Lower leg skin (tissue), 4 donors: ENCODE measurements at regions not wholly inside any gene's neighbourhood (a gene's known extent, or its start where the extent isn't known, plus 50 kb on each side); places are given as distances from the start of the nearest gene placed in this dataset.

ENCODE experiments used
- DNase-seq, 2 donors: peaks; one replicate each; pipeline ENCODE4 v3.0.0-alpha.2; 2019; ENCODE audit warnings: low spot score in 2 of 2
- H3K4me3 ChIP-seq: fragments of 200-600 bp; sonication (generic); 2 replicates; pipeline ENCODE4 v1.5.1; 2017; ENCODE audit warnings: mild to moderate bottlenecking, low read depth; ENCODE audit not compliant: poor library complexity, severe bottlenecking
- CTCF ChIP-seq, 3 donors: fragments of 450-650 bp; IDR thresholded peaks; one replicate each; pipeline ENCODE4 v1.5.1; 2016; ENCODE audit warnings: antibody characterized with exemption in 3 of 3, mild to moderate bottlenecking in 3 of 3, moderate library complexity in 2 of 3
- POLR2A ChIP-seq, 2 donors: fragments of 450-650 bp; IDR thresholded peaks; one replicate each; pipeline ENCODE4 v1.6.1; 2016 to 2017; ENCODE audit warnings: antibody characterized with exemption in 2 of 2, mild to moderate bottlenecking in 1 of 2, moderate library complexity in 1 of 2
- WGBS, 2 donors: methylation state at CpG; one replicate each; pipeline ENCODE4 v1.1.5; 2018; 5-methylcytosine and 5-hydroxymethylcytosine counted together
- intact Hi-C: fragments of 100-400 bp; cut with DNase I; formaldehyde crosslinking; loops from one replicate; pipeline ENCODE4 v1.15.0; 2023; ENCODE audit warnings: low total_unique reads

- intact Hi-C loops, result no loop called here
- TF ChIP-seq POLR2A (IDR thresholded peaks at IDR 0.05) (no peak), CTCF (IDR thresholded peaks at IDR 0.05) (no peak)
- H3K4me3 ChIP-seq, result no peak overlapping the region
- 97 to 99% methylated on average over 8 of the region's 8 CpGs for WGBS, 2 donors
- no peak for DNase-seq
Measured at GRCh38 chr7:69335331-69335730, 262.9 kb upstream of the AUTS2 start.

GRCh38 chr7:69336976-69337375, 261.3 kb upstream of the AUTS2 start:
- TF ChIP-seq POLR2A (IDR thresholded peaks at IDR 0.05), result no peak
- no peak for TF ChIP-seq CTCF (IDR thresholded peaks at IDR 0.05)

GRCh38 chr7:69338144-69338543, 260.1 kb upstream of the AUTS2 start:
- WGBS, 2 donors, result 29 to 38% methylated on average over 8 of the region's 8 CpGs
- TF ChIP-seq CTCF (IDR thresholded peaks at IDR 0.05), result no peak
- TF ChIP-seq POLR2A (IDR thresholded peaks at IDR 0.05), result no peak
- no peak for DNase-seq
- H3K4me3 ChIP-seq, result no peak overlapping the region
- intact Hi-C loops, result no loop called here

More at GRCh38 chr7:69336976-69337375, 261.3 kb upstream of the AUTS2 start:
- no peak for DNase-seq
- intact Hi-C loops, result no loop called here
- WGBS, 2 donors, result 90 to 94% methylated on average over 3 of the region's 3 CpGs
- H3K4me3 ChIP-seq, result no peak overlapping the region

- no peak for TF ChIP-seq CTCF (IDR thresholded peaks at IDR 0.05)
- no peak for TF ChIP-seq POLR2A (IDR thresholded peaks at IDR 0.05)
- H3K4me3 ChIP-seq, result no peak overlapping the region
- 84 to 89% methylated on average over 1 of the region's 1 CpG for WGBS, 2 donors
- intact Hi-C loops, result no loop called here
- DNase-seq, result no peak
Measured at GRCh38 chr7:69341288-69341687, 257.0 kb upstream of the AUTS2 start.

GRCh38 chr7:69342154-69342884, 256.0 kb upstream of the AUTS2 start:
- intact Hi-C loops, result no loop called here
- H3K4me3 ChIP-seq, result no peak overlapping the region
- TF ChIP-seq CTCF (IDR thresholded peaks at IDR 0.05), result no peak
- TF ChIP-seq POLR2A (IDR thresholded peaks at IDR 0.05), result no peak
- WGBS, 2 donors, result 61 to 65% methylated on average over 10 of the region's 10 CpGs
- no peak for DNase-seq

GRCh38 chr7:69349291-69349690, 249.0 kb upstream of the AUTS2 start:
- 44 to 46% methylated on average over 3 of the region's 3 CpGs for WGBS, 2 donors

More at GRCh38 chr7:69349291-69349690, 249.0 kb upstream of the AUTS2 start:
- DNase-seq, result no peak
- TF ChIP-seq POLR2A (IDR thresholded peaks at IDR 0.05) (no peak), CTCF (IDR thresholded peaks at IDR 0.05) (no peak)
- intact Hi-C loops, result no loop called here
- no peak overlapping the region for H3K4me3 ChIP-seq
